ENCODE measurements at regions not wholly inside any gene's neighbourhood (a gene's known extent, or its start where the extent isn't known, plus 50 kb on each side); places are given as distances from the start of the nearest gene placed in this dataset.
"Not testable (repeated sequence)": the region's sequence is repeated elsewhere in the genome, so short reads cannot be mapped to it uniquely, and the experiment has no call there.

- H3K4me1 Mint-ChIP-seq (ENCODE audit: low read depth, unreplicated experiment), result no peaks in the 10 kb centered on the region
- no peaks in the 10 kb centered on the region for H3K36me3 Mint-ChIP-seq (ENCODE audit: insufficient read depth, unreplicated experiment)
- DNase-seq, result no peak
- CTCF ChIA-PET, result no interaction called here
- no peak for TF ChIP-seq CTCF (IDR thresholded peaks at IDR 0.05; ENCODE audit: unreplicated experiment)
- BruUV-seq (replicated peaks), result no TSS peak
- H3K4me3 Mint-ChIP-seq (ENCODE audit: low read depth, unreplicated experiment), result no peak overlapping the region
- H3K27ac Mint-ChIP-seq (ENCODE audit: unreplicated experiment), result no peak overlapping the region
- no peaks in the 10 kb centered on the region for H3K9me3 Mint-ChIP-seq (ENCODE audit: low read depth, unreplicated experiment)
- intact Hi-C loops (cut with micrococcal nuclease; ENCODE audit: unreplicated experiment), result no loop called here
- no peaks in the 10 kb centered on the region for H3K27me3 Mint-ChIP-seq (ENCODE audit: unreplicated experiment)
These were observed 69.5 kb upstream of the BLTP1 start for GRCh38 chr4:122082661-122083060.

- H3K9me3 Mint-ChIP-seq (ENCODE audit: low read depth, unreplicated experiment); intact Hi-C loops (cut with micrococcal nuclease; ENCODE audit: unreplicated experiment); H3K36me3 Mint-ChIP-seq (ENCODE audit: insufficient read depth, unreplicated experiment); H3K27me3 Mint-ChIP-seq (ENCODE audit: unreplicated experiment); CTCF ChIA-PET; H3K4me1 Mint-ChIP-seq (ENCODE audit: low read depth, unreplicated experiment); DNase-seq; H3K4me3 Mint-ChIP-seq (ENCODE audit: low read depth, unreplicated experiment); H3K27ac Mint-ChIP-seq (ENCODE audit: unreplicated experiment); BruUV-seq (replicated peaks): not testable (repeated sequence)
These were observed 74.5 kb upstream of the BLTP1 start for GRCh38 chr4:122077653-122078052.

GRCh38 chr4:122076835-122077234 lies 75.3 kb upstream of the BLTP1 start:
- BruUV-seq (replicated peaks); H3K27ac Mint-ChIP-seq (ENCODE audit: unreplicated experiment); H3K4me3 Mint-ChIP-seq (ENCODE audit: low read depth, unreplicated experiment); H3K9me3 Mint-ChIP-seq (ENCODE audit: low read depth, unreplicated experiment); intact Hi-C loops (cut with micrococcal nuclease; ENCODE audit: unreplicated experiment); H3K4me1 Mint-ChIP-seq (ENCODE audit: low read depth, unreplicated experiment); CTCF ChIA-PET; H3K27me3 Mint-ChIP-seq (ENCODE audit: unreplicated experiment); DNase-seq; H3K36me3 Mint-ChIP-seq (ENCODE audit: insufficient read depth, unreplicated experiment): not testable (repeated sequence)

- H3K27ac Mint-ChIP-seq (ENCODE audit: unreplicated experiment), result no peak overlapping the region
- H3K27me3 Mint-ChIP-seq (ENCODE audit: unreplicated experiment), result no peaks in the 10 kb centered on the region
- H3K9me3 Mint-ChIP-seq (ENCODE audit: low read depth, unreplicated experiment), result no peaks in the 10 kb centered on the region
- no peak for TF ChIP-seq CTCF (IDR thresholded peaks at IDR 0.05; ENCODE audit: unreplicated experiment)
- H3K4me3 Mint-ChIP-seq (ENCODE audit: low read depth, unreplicated experiment), result no peak overlapping the region
- no peaks in the 10 kb centered on the region for H3K36me3 Mint-ChIP-seq (ENCODE audit: insufficient read depth, unreplicated experiment)
- BruUV-seq (replicated peaks), result no TSS peak
- no peaks in the 10 kb centered on the region for H3K4me1 Mint-ChIP-seq (ENCODE audit: low read depth, unreplicated experiment)
- CTCF ChIA-PET, result no interaction called here
- intact Hi-C loops (cut with micrococcal nuclease; ENCODE audit: unreplicated experiment), result no loop called here
- DNase-seq, result no peak
These were observed 78.5 kb upstream of the BLTP1 start for GRCh38 chr4:122073615-122074014.

- no peaks in the 10 kb centered on the region for H3K4me1 Mint-ChIP-seq (ENCODE audit: low read depth, unreplicated experiment)
- H3K36me3 Mint-ChIP-seq (ENCODE audit: insufficient read depth, unreplicated experiment), result no peaks in the 10 kb centered on the region
- H3K27ac Mint-ChIP-seq (ENCODE audit: unreplicated experiment), result no peak overlapping the region
- no peak for TF ChIP-seq CTCF (IDR thresholded peaks at IDR 0.05; ENCODE audit: unreplicated experiment)
- intact Hi-C loops (cut with micrococcal nuclease; ENCODE audit: unreplicated experiment), result no loop called here
- CTCF ChIA-PET, result no interaction called here
- H3K27me3 Mint-ChIP-seq (ENCODE audit: unreplicated experiment), result no peaks in the 10 kb centered on the region
- DNase-seq, result no peak
- H3K4me3 Mint-ChIP-seq (ENCODE audit: low read depth, unreplicated experiment), result no peak overlapping the region
- no TSS peak for BruUV-seq (replicated peaks)
- H3K9me3 Mint-ChIP-seq (ENCODE audit: low read depth, unreplicated experiment), result no peaks in the 10 kb centered on the region
These were observed 86.2 kb upstream of the BLTP1 start for GRCh38 chr4:122065915-122066314.

Measured in Calu3 (cell line).